SU-DHL-6 (cell line): ENCODE measurements at regions not wholly inside any gene's neighbourhood (a gene's known extent, or its start where the extent isn't known, plus 50 kb on each side); places are given as distances from the start of the nearest gene placed in this dataset.

ENCODE experiments used
- EZH2phosphoT487 ChIP-seq: fragments of 200-600 bp; sonication (generic), shearing (Covaris generic); conservative IDR thresholded peaks from 2 replicates; pipeline ENCODE4 v1.6.1; 2018; ENCODE audit warnings: mild to moderate bottlenecking, antibody characterized with exemption, low read length, moderate library complexity, mixed read lengths
- TF ChIP-seq, protein P1 (sequence below): fragments of 200-600 bp; sonication (generic); IDR thresholded peaks from one replicate; pipeline ENCODE4 v1.5.1; 2017; ENCODE audit warnings: antibody characterized with exemption, mild to moderate bottlenecking, low read length, moderate library complexity; ENCODE audit not compliant: insufficient read depth, poor library complexity, severe bottlenecking

DNA sequence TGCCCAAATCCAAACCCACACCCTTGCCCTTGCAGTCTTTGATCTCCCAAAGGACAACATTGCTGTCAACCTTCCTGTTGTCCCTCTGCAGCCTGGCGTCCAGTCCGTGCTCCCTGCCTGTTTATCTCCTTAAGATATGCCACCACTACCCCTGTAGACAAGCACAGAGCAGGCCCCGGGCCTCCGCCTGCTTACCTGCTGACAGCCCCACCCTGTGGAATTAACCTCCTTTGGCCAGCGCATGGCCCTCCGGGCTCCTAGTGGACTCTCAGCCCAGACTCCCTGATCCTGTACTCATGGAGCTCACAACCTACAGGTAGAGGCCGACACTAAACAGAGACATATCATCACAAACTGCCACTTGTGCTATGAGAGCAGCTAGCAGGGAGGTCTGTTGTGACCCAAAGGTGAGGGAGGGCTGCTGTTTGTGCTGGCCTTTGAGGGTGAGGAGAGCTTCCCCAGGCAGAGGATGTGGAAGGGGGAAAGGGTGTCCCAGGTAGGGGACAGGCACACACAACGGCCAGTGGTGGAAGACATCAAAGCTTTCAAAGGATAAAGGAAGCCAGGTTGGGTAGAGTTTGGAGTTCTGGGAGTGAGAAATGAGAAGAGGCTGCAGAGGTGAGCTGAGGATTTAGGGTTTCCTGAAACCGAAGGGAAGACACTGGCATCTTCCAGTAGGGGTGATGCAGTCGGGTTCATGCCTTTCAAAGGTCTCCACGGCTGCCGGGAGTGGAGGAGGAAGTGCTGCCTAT lies 174.5 kb upstream of the ZMIZ1 start:
- TF ChIP-seq, protein P1, sequence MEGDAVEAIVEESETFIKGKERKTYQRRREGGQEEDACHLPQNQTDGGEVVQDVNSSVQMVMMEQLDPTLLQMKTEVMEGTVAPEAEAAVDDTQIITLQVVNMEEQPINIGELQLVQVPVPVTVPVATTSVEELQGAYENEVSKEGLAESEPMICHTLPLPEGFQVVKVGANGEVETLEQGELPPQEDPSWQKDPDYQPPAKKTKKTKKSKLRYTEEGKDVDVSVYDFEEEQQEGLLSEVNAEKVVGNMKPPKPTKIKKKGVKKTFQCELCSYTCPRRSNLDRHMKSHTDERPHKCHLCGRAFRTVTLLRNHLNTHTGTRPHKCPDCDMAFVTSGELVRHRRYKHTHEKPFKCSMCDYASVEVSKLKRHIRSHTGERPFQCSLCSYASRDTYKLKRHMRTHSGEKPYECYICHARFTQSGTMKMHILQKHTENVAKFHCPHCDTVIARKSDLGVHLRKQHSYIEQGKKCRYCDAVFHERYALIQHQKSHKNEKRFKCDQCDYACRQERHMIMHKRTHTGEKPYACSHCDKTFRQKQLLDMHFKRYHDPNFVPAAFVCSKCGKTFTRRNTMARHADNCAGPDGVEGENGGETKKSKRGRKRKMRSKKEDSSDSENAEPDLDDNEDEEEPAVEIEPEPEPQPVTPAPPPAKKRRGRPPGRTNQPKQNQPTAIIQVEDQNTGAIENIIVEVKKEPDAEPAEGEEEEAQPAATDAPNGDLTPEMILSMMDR = no peak
- no peak for TF ChIP-seq EZH2phosphoT487
